AG09319 (cell line): ENCODE measurements at regions not wholly inside any gene's neighbourhood (a gene's known extent, or its start where the extent isn't known, plus 50 kb on each side); places are given as distances from the start of the nearest gene placed in this dataset.

Source experiments
- DNase-seq: peaks from one replicate; pipeline ENCODE4 v3.0.0-alpha.2; 2010; ENCODE audit warnings: low read depth; ENCODE audit errors: extremely low read depth
- TF ChIP-seq, protein P1 (sequence below): IDR thresholded peaks from 2 replicates; pipeline ENCODE4 v1.5.1; 2011; ENCODE audit warnings: low read depth, mild to moderate bottlenecking, inconsistent platforms, low read length, moderate library complexity

DNA sequence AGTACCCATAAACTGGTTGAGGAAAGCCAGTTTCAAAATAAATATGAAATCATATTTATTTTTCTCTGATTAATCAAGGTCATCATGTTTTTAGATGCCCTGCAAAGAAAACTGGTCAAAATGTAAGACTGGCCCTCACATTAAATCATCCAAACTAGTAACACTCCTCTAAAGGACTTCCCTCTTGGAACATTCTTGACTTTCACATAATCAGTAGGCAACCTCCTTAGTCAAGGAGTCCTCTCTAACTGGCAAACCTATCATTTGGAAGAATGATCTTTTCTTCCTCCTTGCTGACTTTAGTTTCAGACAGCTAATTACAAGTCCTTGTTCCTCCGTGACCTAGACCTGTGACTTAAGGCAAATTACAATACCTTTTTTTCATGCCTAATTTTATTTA, 82.5 kb upstream of the DCBLD2 start:
- DNase-seq = no peak
- TF ChIP-seq, protein P1, sequence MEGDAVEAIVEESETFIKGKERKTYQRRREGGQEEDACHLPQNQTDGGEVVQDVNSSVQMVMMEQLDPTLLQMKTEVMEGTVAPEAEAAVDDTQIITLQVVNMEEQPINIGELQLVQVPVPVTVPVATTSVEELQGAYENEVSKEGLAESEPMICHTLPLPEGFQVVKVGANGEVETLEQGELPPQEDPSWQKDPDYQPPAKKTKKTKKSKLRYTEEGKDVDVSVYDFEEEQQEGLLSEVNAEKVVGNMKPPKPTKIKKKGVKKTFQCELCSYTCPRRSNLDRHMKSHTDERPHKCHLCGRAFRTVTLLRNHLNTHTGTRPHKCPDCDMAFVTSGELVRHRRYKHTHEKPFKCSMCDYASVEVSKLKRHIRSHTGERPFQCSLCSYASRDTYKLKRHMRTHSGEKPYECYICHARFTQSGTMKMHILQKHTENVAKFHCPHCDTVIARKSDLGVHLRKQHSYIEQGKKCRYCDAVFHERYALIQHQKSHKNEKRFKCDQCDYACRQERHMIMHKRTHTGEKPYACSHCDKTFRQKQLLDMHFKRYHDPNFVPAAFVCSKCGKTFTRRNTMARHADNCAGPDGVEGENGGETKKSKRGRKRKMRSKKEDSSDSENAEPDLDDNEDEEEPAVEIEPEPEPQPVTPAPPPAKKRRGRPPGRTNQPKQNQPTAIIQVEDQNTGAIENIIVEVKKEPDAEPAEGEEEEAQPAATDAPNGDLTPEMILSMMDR = no peak

DNA sequence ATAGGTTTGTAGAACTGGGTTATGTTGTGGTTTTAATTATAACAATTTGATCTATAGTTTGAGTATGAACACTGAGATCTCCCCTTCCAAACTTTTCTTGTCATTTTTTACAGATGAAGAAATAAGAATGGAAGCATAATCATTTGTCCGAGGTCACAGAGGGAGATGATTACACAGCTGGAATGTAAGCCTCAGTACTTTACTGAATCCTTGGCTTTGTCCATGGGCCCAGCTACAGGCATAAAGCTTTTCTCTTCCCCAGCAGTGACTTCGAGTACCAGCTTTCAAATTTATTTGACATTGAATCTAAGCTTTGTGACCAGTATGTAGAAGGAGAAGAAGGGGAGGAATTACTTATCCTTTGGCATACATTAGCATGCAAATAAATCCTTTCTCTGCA, 80.9 kb upstream of the DCBLD2 start:
- no peak for DNase-seq
- TF ChIP-seq, protein P1 = no peak

DNA sequence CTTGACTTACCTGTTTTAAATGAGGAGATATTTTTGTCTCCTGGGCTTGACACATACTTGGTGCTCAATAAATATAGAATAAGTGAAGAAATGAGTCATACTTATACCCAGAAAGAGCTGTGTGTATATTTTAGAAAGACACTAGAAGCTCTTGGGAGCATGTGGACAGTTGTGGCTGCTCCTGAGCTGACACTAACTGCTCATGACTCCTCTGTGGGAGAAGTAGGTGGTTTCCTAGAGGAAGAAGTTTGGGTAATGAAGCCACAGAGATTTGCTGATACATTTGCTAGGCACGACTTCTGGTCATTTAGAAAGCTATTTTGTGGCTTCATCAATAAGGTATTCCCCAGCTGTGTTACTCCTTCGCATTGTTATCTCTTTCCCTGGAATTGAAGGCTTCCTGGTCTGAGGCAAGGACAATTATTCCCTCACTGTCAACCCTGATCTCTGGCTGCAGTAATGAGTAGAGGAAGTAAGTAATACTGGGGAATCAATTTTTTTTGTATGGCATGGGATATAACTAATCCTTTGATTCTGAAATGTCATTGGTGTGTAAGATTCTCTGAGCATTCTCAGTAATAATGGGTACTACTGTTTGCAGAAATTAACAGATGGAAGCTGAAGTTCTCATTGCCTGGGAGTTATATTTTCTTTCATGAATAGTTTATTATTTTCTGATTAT, 79.6 kb upstream of the DCBLD2 start:
- no peak for DNase-seq

DNA sequence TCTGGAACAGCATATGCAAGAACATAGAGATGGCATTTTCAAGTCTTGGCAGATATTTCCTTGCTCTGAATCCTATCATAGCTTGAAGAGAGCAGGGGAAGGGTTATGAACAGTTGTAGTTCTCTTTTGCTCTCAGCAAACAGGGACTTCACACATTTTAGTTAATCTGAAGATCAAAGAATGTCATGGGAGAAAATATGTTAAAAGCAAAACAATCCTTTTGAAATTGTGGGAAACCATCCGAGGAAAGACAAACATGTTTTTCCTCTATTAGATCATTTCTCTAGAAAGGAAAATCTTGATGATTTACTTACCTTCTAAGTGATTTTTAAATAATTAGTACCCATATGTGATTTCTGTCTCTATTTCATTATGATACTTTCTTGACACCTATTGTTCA, 77.8 kb upstream of the DCBLD2 start:
- TF ChIP-seq, protein P1 = no peak

More for the DNA sequence above, 79.6 kb upstream of the DCBLD2 start:
- TF ChIP-seq, protein P1 = no peak

DNA sequence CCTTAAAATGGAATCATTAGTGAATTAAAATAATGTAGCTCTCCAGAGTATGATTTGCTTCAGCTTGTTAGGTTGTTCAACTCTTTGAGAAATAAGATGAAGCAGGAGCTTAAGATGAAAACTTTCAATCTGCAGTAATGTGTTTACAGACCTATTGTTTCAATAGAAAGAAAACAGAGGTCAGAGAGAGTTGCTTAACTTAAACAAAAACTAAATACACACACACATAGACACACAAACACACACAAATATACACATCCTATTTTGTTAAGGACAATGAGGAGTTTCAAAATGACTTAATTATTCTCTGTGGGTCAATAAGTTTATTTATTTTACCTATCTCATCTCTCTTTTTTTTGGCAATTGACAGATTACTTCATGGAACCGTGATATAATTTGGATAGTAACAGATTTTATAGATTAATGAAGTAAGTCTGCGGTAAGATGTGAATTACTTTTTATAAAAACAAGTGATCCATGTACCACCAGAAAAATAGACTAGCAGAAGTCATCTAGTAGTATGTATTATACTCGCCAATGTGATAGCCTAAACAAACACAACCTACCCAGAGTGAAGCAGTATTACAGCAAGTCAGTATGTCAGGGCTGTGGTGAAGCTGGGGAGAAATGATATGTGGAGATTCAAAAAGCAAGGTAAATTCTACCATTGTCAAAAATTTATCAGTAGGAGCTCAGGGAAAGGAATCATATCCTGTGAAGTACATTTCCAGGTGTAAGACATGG, 76.7 kb upstream of the DCBLD2 start:
- DNase-seq = no peak
- TF ChIP-seq, protein P1 = no peak

More for the DNA sequence above, 77.8 kb upstream of the DCBLD2 start:
- DNase-seq = no peak

DNA sequence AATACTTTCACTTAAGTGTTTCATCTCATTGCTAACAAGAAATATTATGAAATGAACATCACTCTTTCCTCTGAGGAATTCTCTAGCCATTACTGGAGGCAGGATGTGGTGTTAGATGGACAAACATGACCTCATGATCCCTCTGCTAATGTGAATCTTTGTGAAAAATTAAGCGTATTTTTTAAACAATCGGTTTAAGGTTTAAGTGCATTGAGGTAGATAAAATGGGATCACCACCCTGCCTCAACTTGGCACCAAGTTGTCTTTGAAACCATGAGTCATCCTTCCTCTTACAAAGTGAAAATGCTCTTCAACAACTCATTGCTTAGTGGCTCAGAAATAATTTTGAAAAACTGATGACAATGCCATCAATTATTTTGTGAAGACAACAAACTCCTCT, 76.0 kb upstream of the DCBLD2 start:
- TF ChIP-seq, protein P1 = no peak
- DNase-seq = no peak

DNA sequence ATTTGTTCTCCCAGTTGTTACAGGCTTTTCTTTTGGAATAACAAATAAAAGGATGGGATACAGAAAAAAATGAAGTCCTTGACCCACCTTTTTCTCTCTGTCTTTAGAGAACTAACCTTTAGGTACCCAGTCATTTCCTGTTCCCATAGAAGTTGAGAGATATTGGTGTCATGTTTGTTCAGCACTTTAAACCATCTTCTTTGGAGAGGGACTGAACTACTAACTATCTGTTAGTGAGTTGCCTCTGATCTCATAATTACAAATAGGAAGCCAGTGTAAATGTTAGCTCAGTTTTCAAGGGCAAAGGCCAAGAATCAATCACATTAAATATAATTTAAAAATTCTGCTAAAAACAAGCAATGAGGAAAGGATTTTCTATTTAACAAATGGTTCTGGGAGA, 72.9 kb upstream of the DCBLD2 start:
- no peak for DNase-seq
- TF ChIP-seq, protein P1 = no peak
